HG03066 (cell line): ENCODE measurements at regions not wholly inside any gene's neighbourhood (a gene's known extent, or its start where the extent isn't known, plus 50 kb on each side); places are given as distances from the start of the nearest gene placed in this dataset.
"Not testable (repeated sequence)": the region's sequence is repeated elsewhere in the genome, so short reads cannot be mapped to it uniquely, and the experiment has no call there.

Source experiments
- ATAC-seq: cut with Tn5 transposase; IDR thresholded peaks from one replicate; pipeline ENCODE4 v1.9.1; 2021; ENCODE audit warnings: low read depth; ENCODE audit not compliant: unreplicated experiment

DNA sequence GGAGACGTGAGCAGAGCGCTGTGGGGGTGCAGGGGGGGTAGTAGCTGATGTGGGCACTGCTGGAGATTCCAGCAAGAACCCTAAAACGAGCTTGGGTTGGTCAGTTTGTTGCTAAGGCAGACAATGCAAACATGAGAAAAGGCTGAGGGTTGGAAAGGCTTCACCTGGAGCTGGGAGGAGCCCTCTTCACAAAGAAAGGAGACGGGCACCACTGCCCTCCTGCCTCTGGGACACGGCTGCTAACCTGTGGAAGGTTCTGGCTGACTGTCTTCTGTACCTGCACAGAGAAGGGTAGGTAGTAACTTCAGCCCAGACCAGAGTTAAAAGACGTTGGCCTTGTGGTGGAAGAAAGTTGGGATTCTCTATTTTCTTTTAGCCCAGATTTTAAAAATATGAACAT is 108.7 kb downstream of the SUCLA2 start:
- no peak for ATAC-seq

DNA sequence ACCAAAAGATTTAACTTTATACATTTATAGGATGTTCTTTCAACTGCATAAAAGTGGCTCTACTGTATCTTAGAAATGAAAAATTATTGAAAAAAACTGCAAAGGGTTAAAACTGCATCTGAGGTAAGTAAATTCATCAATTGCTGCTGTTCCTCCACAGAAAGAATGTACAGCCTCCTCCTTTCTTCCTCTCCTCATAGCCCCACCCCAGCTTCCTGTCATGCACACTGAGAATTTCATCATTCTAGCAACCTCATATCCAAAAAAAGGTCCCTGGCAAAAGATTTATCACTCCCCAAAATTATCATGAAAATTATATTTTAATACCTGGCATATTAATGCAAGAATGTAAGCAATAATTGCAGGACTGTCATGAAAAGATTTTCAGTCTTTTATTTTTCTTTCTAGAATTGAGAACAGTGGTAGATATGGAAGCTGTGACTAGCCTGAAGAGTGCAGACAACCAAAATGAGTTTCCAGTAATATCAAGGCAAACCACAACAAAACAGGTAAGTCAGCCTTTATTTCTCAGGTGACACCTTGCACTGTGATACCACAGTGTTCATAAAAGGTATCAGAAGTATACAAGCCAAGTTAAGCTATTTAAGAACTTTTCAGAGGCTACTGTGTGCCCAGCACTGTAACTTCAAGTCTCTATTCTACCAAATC is 110.8 kb downstream of the SUCLA2 start:
- ATAC-seq = no peak

GRCh38 chr13:47886314-47886713 is 114.8 kb downstream of the SUCLA2 start:
- no peak for ATAC-seq

GRCh38 chr13:47875201-47875600 is 125.9 kb downstream of the SUCLA2 start:
- ATAC-seq = no peak

DNA sequence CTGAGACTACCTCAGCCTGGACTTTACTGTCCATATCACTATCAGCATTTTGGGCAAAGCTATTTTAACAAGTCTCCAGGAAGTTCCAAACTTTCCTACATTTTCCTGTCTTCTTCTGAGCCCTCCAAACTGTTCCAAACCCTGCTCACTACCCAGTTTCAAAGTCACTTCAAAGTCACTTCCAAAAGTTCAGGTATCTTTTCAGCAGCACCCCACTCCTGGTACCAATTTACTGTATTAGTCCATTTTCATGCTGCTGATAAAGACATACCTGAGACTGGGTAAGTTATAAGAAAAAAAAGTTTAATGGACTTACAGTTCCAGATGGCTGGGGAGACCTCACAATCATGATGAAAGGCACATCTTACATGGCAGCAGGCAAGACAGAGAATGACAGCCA is 127.1 kb downstream of the SUCLA2 start:
- not testable (repeated sequence) for ATAC-seq

- not testable (repeated sequence) for ATAC-seq
Measured at GRCh38 chr13:47873319-47873718, 127.8 kb downstream of the SUCLA2 start.

GRCh38 chr13:47869776-47870175 is 131.3 kb downstream of the SUCLA2 start:
- ATAC-seq = no peak

GRCh38 chr13:47865883-47866282 is 135.2 kb downstream of the SUCLA2 start:
- ATAC-seq = no peak

- no peak for ATAC-seq
Measured at GRCh38 chr13:47862841-47863240, 138.2 kb downstream of the SUCLA2 start.

DNA sequence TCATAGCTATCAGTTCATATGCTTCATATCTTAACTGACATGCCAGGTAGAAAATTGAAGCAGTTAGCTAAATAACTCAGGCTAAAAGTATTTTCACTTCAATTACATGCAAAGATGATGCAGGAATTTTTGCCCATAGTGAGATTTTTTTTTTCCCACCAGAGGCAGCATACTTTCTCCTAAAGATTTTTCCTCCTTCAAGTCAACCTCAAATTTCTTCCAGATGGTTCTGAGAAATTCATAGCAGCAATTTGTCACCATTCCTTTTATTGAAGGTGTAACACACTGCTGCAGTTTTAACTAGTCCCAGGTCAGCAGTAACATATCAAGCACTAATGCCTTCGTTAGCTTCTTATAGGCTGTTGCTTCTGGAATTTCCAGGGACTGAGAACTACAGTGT is 141.9 kb downstream of the SUCLA2 start:
- ATAC-seq = no peak

DNA sequence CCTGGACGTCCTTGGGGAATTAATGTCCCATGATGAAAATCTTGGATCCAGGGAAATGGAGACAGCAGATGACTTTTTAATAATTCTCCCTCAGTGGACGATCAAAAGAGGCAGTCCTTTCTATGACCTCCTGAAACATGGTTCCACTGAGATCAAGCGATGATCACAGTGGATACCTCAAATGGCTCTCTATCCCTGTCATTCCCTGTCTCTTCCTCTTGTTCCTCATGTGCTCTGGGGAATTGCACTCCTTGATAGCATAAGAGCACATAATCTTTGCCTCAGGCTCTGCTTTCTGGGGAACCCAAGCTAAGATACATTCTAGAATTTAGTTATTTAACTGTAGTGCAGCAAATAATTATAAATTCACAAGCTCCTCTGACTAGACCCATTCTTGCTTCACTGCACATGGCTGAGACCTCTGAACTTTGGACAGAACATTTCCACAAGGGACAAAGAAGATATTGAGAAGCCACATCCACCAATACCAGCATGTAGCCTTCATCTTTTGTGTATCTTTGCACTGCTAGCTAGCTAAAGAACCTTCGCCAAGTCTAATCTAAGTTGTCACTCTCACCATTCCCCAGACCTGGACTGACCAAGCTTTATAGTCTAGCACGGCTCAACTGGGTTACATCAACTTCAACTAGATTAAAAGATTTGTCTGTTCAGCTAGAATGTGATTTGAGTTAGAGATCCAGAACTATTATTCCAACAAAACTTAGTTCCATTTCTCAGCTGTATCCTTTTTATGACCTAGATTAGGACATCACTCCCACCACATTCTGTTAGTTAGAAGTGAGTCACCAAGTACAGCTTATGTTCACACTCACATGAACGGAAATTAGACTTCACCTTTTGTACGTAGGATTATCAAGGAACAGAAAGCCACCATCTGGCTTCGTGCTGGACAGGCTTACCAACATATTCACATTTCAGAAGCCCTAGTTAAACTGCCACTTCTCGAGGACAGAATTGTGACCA is 142.7 kb downstream of the SUCLA2 start:
- ATAC-seq = no peak

GRCh38 chr13:47853236-47853635 is 147.8 kb downstream of the SUCLA2 start:
- ATAC-seq = no peak

DNA sequence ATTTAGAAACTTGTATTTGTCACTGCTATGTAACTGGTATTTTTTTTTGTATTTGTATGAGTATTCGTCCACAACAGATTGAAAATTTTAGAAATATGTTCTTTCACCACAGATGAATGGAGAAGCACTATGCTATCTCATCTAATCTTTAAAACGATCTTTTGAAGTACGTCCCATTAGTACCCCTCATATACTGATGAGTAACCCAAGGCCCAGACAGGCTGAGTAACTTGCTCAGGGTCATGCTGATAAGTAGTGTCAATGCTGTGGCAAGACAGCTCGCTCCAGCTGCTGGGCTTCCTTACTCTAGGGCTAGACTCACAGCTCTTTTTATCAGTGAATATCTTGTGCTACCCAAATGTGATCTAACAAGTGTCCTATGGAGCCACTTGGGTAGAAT is 154.2 kb downstream of the SUCLA2 start:
- ATAC-seq = no peak

DNA sequence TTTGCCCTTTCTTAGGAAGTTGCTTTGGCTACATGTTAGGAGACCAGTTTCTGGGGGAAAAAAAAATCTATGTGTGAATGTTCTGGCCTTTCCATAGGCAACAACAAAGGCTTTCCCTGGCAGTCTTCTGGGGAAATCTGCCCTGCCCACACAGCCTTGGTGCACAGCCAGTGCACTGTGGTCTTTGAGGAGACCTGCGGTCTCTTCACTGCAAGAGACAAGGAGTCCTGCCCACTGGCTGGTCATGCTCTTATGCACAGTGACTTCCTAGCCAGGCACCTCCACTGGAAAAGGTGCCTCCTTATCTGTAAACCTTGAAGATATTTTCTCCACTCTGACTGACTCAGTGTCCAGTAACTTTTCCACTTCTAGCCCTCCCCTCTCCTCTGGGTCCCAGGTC is 155.1 kb downstream of the SUCLA2 start:
- no peak for ATAC-seq

GRCh38 chr13:47843005-47843404 is 158.1 kb downstream of the SUCLA2 start:
- no peak for ATAC-seq

GRCh38 chr13:47841151-47841550 is 159.9 kb downstream of the SUCLA2 start:
- no peak for ATAC-seq

DNA sequence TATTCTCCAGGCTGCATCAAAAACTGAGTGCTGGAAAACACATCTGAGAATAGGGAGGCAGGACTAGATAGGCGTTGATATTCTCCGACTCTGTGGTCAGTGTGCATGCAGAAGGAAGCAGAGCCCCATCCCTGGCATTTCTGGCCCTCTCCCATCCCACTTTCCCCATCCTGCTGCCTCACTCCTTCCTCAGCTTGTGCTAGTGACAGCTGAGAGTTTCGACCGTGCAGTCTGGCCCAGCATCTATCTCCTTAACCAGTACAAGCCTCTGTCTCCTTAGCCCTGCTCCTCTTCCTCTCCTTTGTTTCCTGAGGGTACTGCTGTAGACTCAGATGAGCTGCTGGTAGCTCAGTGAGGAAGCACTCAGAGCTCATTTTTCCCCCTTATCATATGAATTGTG is 163.2 kb downstream of the SUCLA2 start:
- ATAC-seq = no peak

DNA sequence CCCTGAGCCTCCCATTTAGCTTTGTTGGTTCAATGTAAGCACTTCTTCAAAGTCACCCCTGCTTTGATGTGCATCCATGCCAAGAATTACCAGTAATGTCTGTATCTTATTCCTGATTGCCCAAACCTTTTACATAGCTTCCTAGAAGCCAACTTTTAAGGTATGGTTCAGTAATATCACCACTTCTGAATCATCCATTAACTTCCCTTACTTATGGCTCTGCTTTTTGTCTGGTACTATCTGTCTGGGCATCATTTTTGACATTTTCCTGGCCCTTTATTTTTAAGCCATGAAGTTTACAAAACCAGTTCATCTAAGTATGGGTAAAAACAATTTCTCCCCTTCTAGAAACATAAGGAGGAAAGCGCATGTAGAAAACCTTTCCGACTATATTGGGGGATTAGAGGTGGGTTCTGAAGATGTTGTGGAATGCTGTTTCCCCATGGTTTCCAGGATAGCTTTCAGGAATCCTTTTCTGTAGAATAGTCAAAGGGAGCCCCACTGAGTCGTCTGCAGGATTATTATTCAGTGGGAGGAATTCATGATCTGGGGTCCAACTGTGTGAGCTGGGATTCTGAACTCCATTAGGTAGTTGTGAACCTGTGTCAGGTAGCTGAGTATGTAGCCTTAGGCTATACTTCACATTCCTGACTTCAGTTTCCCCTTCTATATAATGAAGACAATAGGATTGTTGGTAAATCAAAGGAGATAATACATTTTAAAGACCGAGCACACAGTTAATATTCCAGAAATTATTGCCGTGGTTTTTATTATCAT is 163.8 kb downstream of the SUCLA2 start:
- no peak for ATAC-seq

GRCh38 chr13:47835470-47836228 is 165.4 kb downstream of the SUCLA2 start:
- ATAC-seq = no peak

DNA sequence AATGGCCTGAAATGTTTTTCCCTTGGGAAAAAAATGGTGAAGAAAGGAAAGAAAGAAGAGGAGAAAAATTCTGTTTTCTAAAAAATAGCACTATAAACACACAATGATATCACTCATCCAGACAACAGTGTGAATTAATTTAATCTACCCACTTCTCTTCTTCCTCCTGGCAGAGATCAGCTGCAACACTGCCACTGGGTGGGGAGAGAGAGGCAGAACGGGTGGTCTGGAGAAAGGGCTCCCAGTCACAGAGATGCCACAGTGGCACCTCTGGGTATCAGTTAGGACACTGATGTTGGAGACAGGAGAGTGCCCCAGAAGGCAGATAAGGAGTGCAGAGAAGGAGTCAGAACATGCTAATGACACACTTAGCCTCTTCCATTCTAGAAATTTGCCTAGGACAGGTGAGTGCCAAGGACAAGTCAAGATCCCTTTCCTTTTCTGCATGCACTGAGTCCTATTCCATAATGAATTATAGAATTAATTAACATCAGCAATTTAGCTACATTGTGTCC is 168.6 kb downstream of the SUCLA2 start:
- no peak for ATAC-seq
